ENCODE measurements at regions not wholly inside any gene's neighbourhood (a gene's known extent, or its start where the extent isn't known, plus 50 kb on each side); places are given as distances from the start of the nearest gene placed in this dataset.

GRCh38 chr16:73485880-73486279 is 438.0 kb upstream of the ZFHX3 start:
- H3K4me3 ChIP-seq, result no peak overlapping the region
- no peak for TF ChIP-seq CTCF (IDR thresholded peaks at IDR 0.05)
- H3K9me3 ChIP-seq, result peaks cover 0 to 2% of the 10 kb centered on the region in 2 donors
- H3K36me3 ChIP-seq, result no peaks in the 10 kb centered on the region
- no peaks in the 10 kb centered on the region for H3K4me1 ChIP-seq
- H3K27me3 ChIP-seq, result no peaks in the 10 kb centered on the region
- no peak for DNase-seq (ENCODE audit: low spot score)
- H3K27ac ChIP-seq, result no peak overlapping the region

GRCh38 chr16:73483934-73484711 is 436.2 kb upstream of the ZFHX3 start:
- H3K4me3 ChIP-seq, result no peak overlapping the region
- H3K4me1 ChIP-seq, result no peaks in the 10 kb centered on the region
- no peak for TF ChIP-seq CTCF (IDR thresholded peaks at IDR 0.05)
- peak; percentile 26 for DNase-seq (ENCODE audit: low spot score)
- no peaks in the 10 kb centered on the region for H3K27me3 ChIP-seq
- H3K9me3 ChIP-seq, result no peaks in the 10 kb centered on the region
- no peak overlapping the region for H3K27ac ChIP-seq
- no peaks in the 10 kb centered on the region for H3K36me3 ChIP-seq

GRCh38 chr16:73483076-73483791 is 435.3 kb upstream of the ZFHX3 start:
- Histone ChIP-seq H3K4me1 (no peaks in the 10 kb centered on the region), H3K27me3 (no peaks in the 10 kb centered on the region), H3K4me3 (no peak overlapping the region), H3K27ac (no peak overlapping the region), H3K9me3 (no peaks in the 10 kb centered on the region), H3K36me3 (no peaks in the 10 kb centered on the region)
- TF ChIP-seq CTCF (IDR thresholded peaks at IDR 0.05), result no peak
- peak; percentile 47 for DNase-seq (ENCODE audit: low spot score)

GRCh38 chr16:73482310-73482709 is 434.4 kb upstream of the ZFHX3 start:
- Histone ChIP-seq H3K36me3 (no peaks in the 10 kb centered on the region), H3K4me1 (no peaks in the 10 kb centered on the region), H3K27ac (no peak overlapping the region), H3K9me3 (no peaks in the 10 kb centered on the region), H3K27me3 (no peaks in the 10 kb centered on the region), H3K4me3 (no peak overlapping the region)
- DNase-seq (ENCODE audit: low spot score), result peak; percentile 13
- TF ChIP-seq CTCF (IDR thresholded peaks at IDR 0.05), result no peak

- Histone ChIP-seq H3K4me3 (no peak overlapping the region), H3K36me3 (no peaks in the 10 kb centered on the region), H3K4me1 (no peaks in the 10 kb centered on the region), H3K9me3 (no peaks in the 10 kb centered on the region), H3K27ac (no peak overlapping the region), H3K27me3 (no peaks in the 10 kb centered on the region)
- no peak for TF ChIP-seq CTCF (IDR thresholded peaks at IDR 0.05)
- DNase-seq (ENCODE audit: low spot score), result peak; percentile 34
These were observed 432.5 kb upstream of the ZFHX3 start for GRCh38 chr16:73480381-73480780.
